MM.1S (cell line): ENCODE measurements at regions not wholly inside any gene's neighbourhood (a gene's known extent, or its start where the extent isn't known, plus 50 kb on each side); places are given as distances from the start of the nearest gene placed in this dataset.

ENCODE experiments used
- EZH2 ChIP-seq: fragments of 300-600 bp; sonication (generic); optimal IDR thresholded peaks from 2 replicates; pipeline ENCODE3; 2017; ENCODE audit warnings: low read depth, mild to moderate bottlenecking, antibody characterized with exemption, low read length, mixed read lengths
- TF ChIP-seq, protein P1 (sequence below): fragments of 300-600 bp; sonication (generic); IDR thresholded peaks from 2 replicates; pipeline ENCODE4 v1.5.1; 2016; ENCODE audit warnings: antibody characterized with exemption, low read length, mixed read lengths

- TF ChIP-seq, protein P1, sequence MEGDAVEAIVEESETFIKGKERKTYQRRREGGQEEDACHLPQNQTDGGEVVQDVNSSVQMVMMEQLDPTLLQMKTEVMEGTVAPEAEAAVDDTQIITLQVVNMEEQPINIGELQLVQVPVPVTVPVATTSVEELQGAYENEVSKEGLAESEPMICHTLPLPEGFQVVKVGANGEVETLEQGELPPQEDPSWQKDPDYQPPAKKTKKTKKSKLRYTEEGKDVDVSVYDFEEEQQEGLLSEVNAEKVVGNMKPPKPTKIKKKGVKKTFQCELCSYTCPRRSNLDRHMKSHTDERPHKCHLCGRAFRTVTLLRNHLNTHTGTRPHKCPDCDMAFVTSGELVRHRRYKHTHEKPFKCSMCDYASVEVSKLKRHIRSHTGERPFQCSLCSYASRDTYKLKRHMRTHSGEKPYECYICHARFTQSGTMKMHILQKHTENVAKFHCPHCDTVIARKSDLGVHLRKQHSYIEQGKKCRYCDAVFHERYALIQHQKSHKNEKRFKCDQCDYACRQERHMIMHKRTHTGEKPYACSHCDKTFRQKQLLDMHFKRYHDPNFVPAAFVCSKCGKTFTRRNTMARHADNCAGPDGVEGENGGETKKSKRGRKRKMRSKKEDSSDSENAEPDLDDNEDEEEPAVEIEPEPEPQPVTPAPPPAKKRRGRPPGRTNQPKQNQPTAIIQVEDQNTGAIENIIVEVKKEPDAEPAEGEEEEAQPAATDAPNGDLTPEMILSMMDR = no peak
- TF ChIP-seq EZH2 = no peak
Observed at GRCh38 chr3:19063936-19064335, 84.4 kb upstream of the KCNH8 start.
